NT2/D1 (cell line): ENCODE measurements at regions not wholly inside any gene's neighbourhood (a gene's known extent, or its start where the extent isn't known, plus 50 kb on each side); places are given as distances from the start of the nearest gene placed in this dataset.

Experiments used
- SUZ12 ChIP-seq: IDR thresholded peaks from 2 replicates; pipeline ENCODE4 v1.6.1; 2011; ENCODE audit not compliant: insufficient read length, insufficient read depth; ENCODE audit errors: extremely low read depth
- YY1 ChIP-seq: IDR thresholded peaks from 2 replicates; pipeline ENCODE4 v1.6.1; 2011; ENCODE audit not compliant: insufficient read length, insufficient read depth
- ZNF274 ChIP-seq: IDR thresholded peaks from 2 replicates; pipeline ENCODE4 v1.6.1; 2011; ENCODE audit warnings: mild to moderate bottlenecking, low read depth, low read length

DNA sequence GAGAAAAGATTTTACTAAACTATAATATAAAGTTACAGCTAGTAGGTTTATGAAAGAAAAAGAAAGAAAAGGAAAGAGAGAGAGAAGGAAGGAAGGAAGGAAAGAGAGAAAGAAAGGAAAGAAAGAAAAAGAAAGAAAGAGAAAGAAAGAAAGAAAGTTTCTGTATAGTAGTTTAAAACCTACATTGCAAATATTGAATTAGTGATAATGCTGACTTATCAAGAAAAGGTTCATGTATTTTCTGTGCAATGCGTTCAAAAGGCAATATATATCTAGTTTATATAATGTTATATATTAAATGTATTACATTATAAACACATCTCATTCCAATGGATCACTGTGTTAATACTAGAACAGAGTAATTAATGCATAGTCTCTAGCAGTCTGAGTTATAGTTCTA lies 648.4 kb downstream of the ZBBX start:
- no peak for TF ChIP-seq ZNF274
- no peak for TF ChIP-seq YY1
- TF ChIP-seq SUZ12 = no peak
